ENCODE measurements at regions not wholly inside any gene's neighbourhood (a gene's known extent, or its start where the extent isn't known, plus 50 kb on each side); places are given as distances from the start of the nearest gene placed in this dataset.

GRCh38 chr11:127648583-127648982 is 648.0 kb upstream of the KIRREL3 start:
- H4K20me1 ChIP-seq (ENCODE audit: insufficient read depth, low read length), result no peaks in the 10 kb centered on the region
- no peak overlapping the region for H3K4me2 ChIP-seq (ENCODE audit: low read length)
- H3K27ac ChIP-seq (ENCODE audit: low read length), result no peak overlapping the region
- no peak overlapping the region for H2AFZ ChIP-seq (ENCODE audit: low read depth, low read length)
- no peaks in the 10 kb centered on the region for H3K36me3 ChIP-seq (replicated peaks; ENCODE audit: low read depth, low read length)
- no peak overlapping the region for H3K4me3 ChIP-seq (ENCODE audit: low read length)
- no peaks in the 10 kb centered on the region for H3K4me1 ChIP-seq (ENCODE audit: low read length)
- TF ChIP-seq CTCF (IDR thresholded peaks at IDR 0.05; ENCODE audit: low read depth, low read length) (no peak), EZH2phosphoT487 (IDR thresholded peaks at IDR 0.05; ENCODE audit: low read depth) (no peak)
- no peaks in the 10 kb centered on the region for H3K27me3 ChIP-seq (ENCODE audit: low read depth, low read length)
- H3K9ac ChIP-seq (ENCODE audit: low read length), result no peak overlapping the region
- H3K79me2 ChIP-seq (ENCODE audit: low read length), result no peaks in the 10 kb centered on the region
- H3K9me3 ChIP-seq (ENCODE audit: insufficient read depth, low read length), result no peaks in the 10 kb centered on the region

- no peaks in the 10 kb centered on the region for H3K4me1 ChIP-seq (ENCODE audit: low read length)
- H3K27ac ChIP-seq (ENCODE audit: low read length), result no peak overlapping the region
- no peaks in the 10 kb centered on the region for H3K36me3 ChIP-seq (replicated peaks; ENCODE audit: low read depth, low read length)
- TF ChIP-seq CTCF (IDR thresholded peaks at IDR 0.05; ENCODE audit: low read depth, low read length) (no peak), EZH2phosphoT487 (IDR thresholded peaks at IDR 0.05; ENCODE audit: low read depth) (no peak)
- H3K27me3 ChIP-seq (ENCODE audit: low read depth, low read length), result no peaks in the 10 kb centered on the region
- H4K20me1 ChIP-seq (ENCODE audit: insufficient read depth, low read length), result no peaks in the 10 kb centered on the region
- no peaks in the 10 kb centered on the region for H3K9me3 ChIP-seq (ENCODE audit: insufficient read depth, low read length)
- no peak overlapping the region for H3K4me2 ChIP-seq (ENCODE audit: low read length)
- H3K9ac ChIP-seq (ENCODE audit: low read length), result no peak overlapping the region
- no peak overlapping the region for H2AFZ ChIP-seq (ENCODE audit: low read depth, low read length)
- H3K4me3 ChIP-seq (ENCODE audit: low read length), result no peak overlapping the region
- H3K79me2 ChIP-seq (ENCODE audit: low read length), result no peaks in the 10 kb centered on the region
Observed at GRCh38 chr11:127644366-127644765, 643.8 kb upstream of the KIRREL3 start.

- Histone ChIP-seq H3K27me3 (ENCODE audit: low read depth, low read length) (no peaks in the 10 kb centered on the region), H3K27ac (ENCODE audit: low read length) (no peak overlapping the region)
Observed at GRCh38 chr11:127643268-127644058, 642.9 kb upstream of the KIRREL3 start.

More at GRCh38 chr11:127643268-127644058, 642.9 kb upstream of the KIRREL3 start:
- H3K4me3 ChIP-seq (ENCODE audit: low read length), result no peak overlapping the region
- H3K4me1 ChIP-seq (ENCODE audit: low read length), result no peaks in the 10 kb centered on the region
- H3K9me3 ChIP-seq (ENCODE audit: insufficient read depth, low read length), result no peaks in the 10 kb centered on the region
- H2AFZ ChIP-seq (ENCODE audit: low read depth, low read length), result no peak overlapping the region
- no peaks in the 10 kb centered on the region for H4K20me1 ChIP-seq (ENCODE audit: insufficient read depth, low read length)
- H3K79me2 ChIP-seq (ENCODE audit: low read length), result no peaks in the 10 kb centered on the region
- no peak overlapping the region for H3K4me2 ChIP-seq (ENCODE audit: low read length)
- no peak for TF ChIP-seq CTCF (IDR thresholded peaks at IDR 0.05; ENCODE audit: low read depth, low read length)
- TF ChIP-seq EZH2phosphoT487 (IDR thresholded peaks at IDR 0.05; ENCODE audit: low read depth), result no peak
- no peaks in the 10 kb centered on the region for H3K36me3 ChIP-seq (replicated peaks; ENCODE audit: low read depth, low read length)
- H3K9ac ChIP-seq (ENCODE audit: low read length), result no peak overlapping the region

All from OCI-LY3 (cell line).